ENCODE measurements at regions not wholly inside any gene's neighbourhood (a gene's known extent, or its start where the extent isn't known, plus 50 kb on each side); places are given as distances from the start of the nearest gene placed in this dataset.

GRCh38 chr11:115760461-115761320 is 256.5 kb upstream of the CADM1 start:
- TF ChIP-seq EZH2phosphoT487 (IDR thresholded peaks at IDR 0.05; ENCODE audit: borderline replicate concordance, low read length) (no peak), CTCF (IDR thresholded peaks at IDR 0.05; ENCODE audit: low read depth, low read length, poor library complexity, severe bottlenecking) (no peak)
- Histone ChIP-seq H3K27ac (ENCODE audit: low read depth, low read length) (no peak overlapping the region), H3F3A (ENCODE audit: control insufficient read depth, insufficient read depth) (no peaks in the 10 kb centered on the region), H3K9me3 (ENCODE audit: control insufficient read depth, insufficient read depth, low read length) (no peaks in the 10 kb centered on the region), H3K4me3 (ENCODE audit: low read length) (no peak overlapping the region), H3K36me3 (ENCODE audit: control insufficient read depth, low read length) (no peaks in the 10 kb centered on the region), H3K79me2 (ENCODE audit: control insufficient read depth, low read length) (no peaks in the 10 kb centered on the region), H3K4me2 (ENCODE audit: low read length) (no peak overlapping the region), H3K27me3 (ENCODE audit: control insufficient read depth, low read length) (no peaks in the 10 kb centered on the region), H3K4me1 (ENCODE audit: control insufficient read depth, low read length) (no peaks in the 10 kb centered on the region), H3K9me2 (replicated peaks; ENCODE audit: control insufficient read depth, low read length) (no peaks in the 10 kb centered on the region), H4K20me1 (ENCODE audit: control insufficient read depth, insufficient read depth, low read depth, low read length) (no peaks in the 10 kb centered on the region)

- TF ChIP-seq EZH2phosphoT487 (IDR thresholded peaks at IDR 0.05; ENCODE audit: borderline replicate concordance, low read length) (no peak), CTCF (IDR thresholded peaks at IDR 0.05; ENCODE audit: low read depth, low read length, poor library complexity, severe bottlenecking) (no peak)
- Histone ChIP-seq H3K4me2 (ENCODE audit: low read length) (no peak overlapping the region), H3F3A (ENCODE audit: control insufficient read depth, insufficient read depth) (no peaks in the 10 kb centered on the region), H3K79me2 (ENCODE audit: control insufficient read depth, low read length) (no peaks in the 10 kb centered on the region), H3K27ac (ENCODE audit: low read depth, low read length) (no peak overlapping the region), H3K36me3 (ENCODE audit: control insufficient read depth, low read length) (no peaks in the 10 kb centered on the region), H3K9me3 (ENCODE audit: control insufficient read depth, insufficient read depth, low read length) (no peaks in the 10 kb centered on the region), H3K27me3 (ENCODE audit: control insufficient read depth, low read length) (no peaks in the 10 kb centered on the region), H3K4me1 (ENCODE audit: control insufficient read depth, low read length) (no peaks in the 10 kb centered on the region), H3K4me3 (ENCODE audit: low read length) (no peak overlapping the region), H3K9me2 (replicated peaks; ENCODE audit: control insufficient read depth, low read length) (no peaks in the 10 kb centered on the region), H4K20me1 (ENCODE audit: control insufficient read depth, insufficient read depth, low read depth, low read length) (no peaks in the 10 kb centered on the region)
Measured at GRCh38 chr11:115759622-115760460, 255.6 kb upstream of the CADM1 start.

- Histone ChIP-seq H3K4me2 (ENCODE audit: low read length) (no peak overlapping the region), H4K20me1 (ENCODE audit: control insufficient read depth, insufficient read depth, low read depth, low read length) (no peaks in the 10 kb centered on the region), H3K27ac (ENCODE audit: low read depth, low read length) (no peak overlapping the region), H3K4me3 (ENCODE audit: low read length) (no peak overlapping the region), H3K9me3 (ENCODE audit: control insufficient read depth, insufficient read depth, low read length) (no peaks in the 10 kb centered on the region), H3K4me1 (ENCODE audit: control insufficient read depth, low read length) (no peaks in the 10 kb centered on the region), H3K36me3 (ENCODE audit: control insufficient read depth, low read length) (no peaks in the 10 kb centered on the region), H3K79me2 (ENCODE audit: control insufficient read depth, low read length) (no peaks in the 10 kb centered on the region), H3F3A (ENCODE audit: control insufficient read depth, insufficient read depth) (no peaks in the 10 kb centered on the region), H3K9me2 (replicated peaks; ENCODE audit: control insufficient read depth, low read length) (no peaks in the 10 kb centered on the region), H3K27me3 (ENCODE audit: control insufficient read depth, low read length) (no peaks in the 10 kb centered on the region)
- no peak for TF ChIP-seq CTCF (IDR thresholded peaks at IDR 0.05; ENCODE audit: low read depth, low read length, poor library complexity, severe bottlenecking)
- no peak for TF ChIP-seq EZH2phosphoT487 (IDR thresholded peaks at IDR 0.05; ENCODE audit: borderline replicate concordance, low read length)
Measured at GRCh38 chr11:115758011-115758410, 253.8 kb upstream of the CADM1 start.

All from DOHH2 (cell line).